Frontal cortex (tissue), 3 donors: ENCODE measurements at regions not wholly inside any gene's neighbourhood (a gene's known extent, or its start where the extent isn't known, plus 50 kb on each side); places are given as distances from the start of the nearest gene placed in this dataset.

Source experiments
- DNase-seq, 2 donors: peaks; one replicate each; pipeline ENCODE4 v3.0.0; 2012; ENCODE audit warnings: low spot score in 2 of 2
- FAIRE-seq: peaks from 2 replicates; lab custom pipeline; 2012; peaks lifted over from hg19 to GRCh38; lab: Jason Lieb, UNC
- donor health status: control.
- donor health status: control.
- donor health status: control.

GRCh38 chr18:46395795-46396194, 261.2 kb downstream of the LOXHD1 start:
- FAIRE-seq (no peak), DNase-seq (no peak)

- FAIRE-seq: no peak
- DNase-seq: no peak
These were observed 259.8 kb downstream of the LOXHD1 start for GRCh38 chr18:46397174-46397573.

- FAIRE-seq (no peak), DNase-seq (no peak)
These were observed 259.0 kb downstream of the LOXHD1 start for GRCh38 chr18:46398005-46398404.

GRCh38 chr18:46398625-46399024, 258.4 kb downstream of the LOXHD1 start:
- DNase-seq (no peak), FAIRE-seq (no peak)

GRCh38 chr18:46399303-46399702, 257.7 kb downstream of the LOXHD1 start:
- FAIRE-seq: no peak

GRCh38 chr18:46400449-46400848, 256.6 kb downstream of the LOXHD1 start:
- FAIRE-seq (no peak), DNase-seq (no peak)

More at GRCh38 chr18:46399303-46399702, 257.7 kb downstream of the LOXHD1 start:
- no peak for DNase-seq

- no peak for FAIRE-seq
- DNase-seq: no peak
These were observed 255.4 kb downstream of the LOXHD1 start for GRCh38 chr18:46401486-46402070.

GRCh38 chr18:46402396-46402795, 254.6 kb downstream of the LOXHD1 start:
- no peak for DNase-seq
- FAIRE-seq: no peak

- FAIRE-seq (no peak), DNase-seq (no peak)
These were observed 254.1 kb downstream of the LOXHD1 start for GRCh38 chr18:46402945-46403344.

- FAIRE-seq (no peak), DNase-seq (no peak)
These were observed 251.0 kb downstream of the LOXHD1 start for GRCh38 chr18:46405832-46406538.

GRCh38 chr18:46406539-46406932, 250.5 kb downstream of the LOXHD1 start:
- FAIRE-seq (no peak), DNase-seq (no peak)

- no peak for DNase-seq
- FAIRE-seq: no peak
These were observed 249.4 kb downstream of the LOXHD1 start for GRCh38 chr18:46407486-46408166.

GRCh38 chr18:46408334-46408987, 248.6 kb downstream of the LOXHD1 start:
- DNase-seq (no peak), FAIRE-seq (no peak)

GRCh38 chr18:46411191-46411828, 245.7 kb downstream of the LOXHD1 start:
- no peak for FAIRE-seq

GRCh38 chr18:46411867-46412690, 244.9 kb downstream of the LOXHD1 start:
- DNase-seq: no peak
- FAIRE-seq: no peak

More at GRCh38 chr18:46411191-46411828, 245.7 kb downstream of the LOXHD1 start:
- no peak for DNase-seq

- FAIRE-seq (no peak), DNase-seq (no peak)
These were observed 244.1 kb downstream of the LOXHD1 start for GRCh38 chr18:46412916-46413315.

GRCh38 chr18:46413684-46414083, 243.3 kb downstream of the LOXHD1 start:
- FAIRE-seq (no peak), DNase-seq (no peak)

- FAIRE-seq: no peak
- no peak for DNase-seq
These were observed 242.2 kb downstream of the LOXHD1 start for GRCh38 chr18:46414863-46415262.

- no peak for FAIRE-seq
- DNase-seq: no peak
These were observed 241.3 kb downstream of the LOXHD1 start for GRCh38 chr18:46415532-46416252.
